ENCODE measurements at regions not wholly inside any gene's neighbourhood (a gene's known extent, or its start where the extent isn't known, plus 50 kb on each side); places are given as distances from the start of the nearest gene placed in this dataset.

DNA sequence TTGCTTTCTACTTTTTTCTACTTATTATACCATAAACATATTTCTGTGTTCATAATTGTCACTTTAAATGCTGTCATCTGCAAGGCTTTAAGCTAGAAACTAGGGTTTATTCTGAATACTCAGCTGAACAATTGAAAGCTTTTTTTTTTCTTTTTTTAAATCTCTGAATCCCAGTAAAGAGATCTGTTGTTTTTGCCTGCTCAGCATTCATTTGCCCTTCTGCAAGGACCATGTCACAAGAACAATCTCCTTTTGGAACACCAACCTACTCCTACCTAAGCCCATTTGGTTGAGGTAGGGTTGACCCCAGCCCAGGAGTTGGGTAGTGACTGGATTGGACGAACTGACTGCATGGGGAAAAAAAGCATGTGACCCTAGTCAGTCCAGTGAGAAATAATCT lies 92.6 kb downstream of the MZT1 start:
- Histone ChIP-seq H3K27ac (ENCODE audit: low read depth, low read length) (no peak overlapping the region), H3K27me3 (ENCODE audit: low read length) (no peaks in the 10 kb centered on the region), H3K9me2 (replicated peaks; ENCODE audit: insufficient read depth, low read length) (no peaks in the 10 kb centered on the region), H3K36me3 (ENCODE audit: low read length) (no peaks in the 10 kb centered on the region), H3F3A (ENCODE audit: insufficient read depth) (no peaks in the 10 kb centered on the region), H3K9me3 (ENCODE audit: insufficient read depth, low read length) (no peaks in the 10 kb centered on the region), H3K4me3 (ENCODE audit: insufficient read depth, low read length, poor library complexity, severe bottlenecking) (no peak overlapping the region), H3K79me2 (ENCODE audit: insufficient read depth, low read length) (no peaks in the 10 kb centered on the region), H2AFZ (ENCODE audit: low read depth, low read length, severe bottlenecking) (no peak overlapping the region), H4K20me1 (ENCODE audit: low read depth, low read length) (no peaks in the 10 kb centered on the region), H3K4me2 (ENCODE audit: low read depth, low read length, poor library complexity, severe bottlenecking) (no peak overlapping the region), H3K9ac (ENCODE audit: low read length) (no peak overlapping the region)
- no peak for TF ChIP-seq CTCF (IDR thresholded peaks at IDR 0.05; ENCODE audit: insufficient read depth, low read length, poor library complexity, severe bottlenecking)
- no peak for TF ChIP-seq EZH2phosphoT487 (conservative IDR thresholded peaks at IDR 0.05; ENCODE audit: low read length)

GRCh38 chr13:72622546-72622945 lies 104.9 kb downstream of the MZT1 start:
- H3K27me3 ChIP-seq (ENCODE audit: low read length): no peaks in the 10 kb centered on the region
- no peak overlapping the region for H2AFZ ChIP-seq (ENCODE audit: low read depth, low read length, severe bottlenecking)
- no peaks in the 10 kb centered on the region for H3K79me2 ChIP-seq (ENCODE audit: insufficient read depth, low read length)
- H3K9me2 ChIP-seq (replicated peaks; ENCODE audit: insufficient read depth, low read length): no peaks in the 10 kb centered on the region
- no peaks in the 10 kb centered on the region for H4K20me1 ChIP-seq (ENCODE audit: low read depth, low read length)
- H3K9ac ChIP-seq (ENCODE audit: low read length): no peak overlapping the region
- no peaks in the 10 kb centered on the region for H3F3A ChIP-seq (ENCODE audit: insufficient read depth)
- H3K4me3 ChIP-seq (ENCODE audit: insufficient read depth, low read length, poor library complexity, severe bottlenecking): no peak overlapping the region
- H3K4me2 ChIP-seq (ENCODE audit: low read depth, low read length, poor library complexity, severe bottlenecking): no peak overlapping the region
- no peak overlapping the region for H3K27ac ChIP-seq (ENCODE audit: low read depth, low read length)
- H3K9me3 ChIP-seq (ENCODE audit: insufficient read depth, low read length): no peaks in the 10 kb centered on the region
- TF ChIP-seq EZH2phosphoT487 (conservative IDR thresholded peaks at IDR 0.05; ENCODE audit: low read length) (no peak), CTCF (IDR thresholded peaks at IDR 0.05; ENCODE audit: insufficient read depth, low read length, poor library complexity, severe bottlenecking) (no peak)
- no peaks in the 10 kb centered on the region for H3K36me3 ChIP-seq (ENCODE audit: low read length)

DNA sequence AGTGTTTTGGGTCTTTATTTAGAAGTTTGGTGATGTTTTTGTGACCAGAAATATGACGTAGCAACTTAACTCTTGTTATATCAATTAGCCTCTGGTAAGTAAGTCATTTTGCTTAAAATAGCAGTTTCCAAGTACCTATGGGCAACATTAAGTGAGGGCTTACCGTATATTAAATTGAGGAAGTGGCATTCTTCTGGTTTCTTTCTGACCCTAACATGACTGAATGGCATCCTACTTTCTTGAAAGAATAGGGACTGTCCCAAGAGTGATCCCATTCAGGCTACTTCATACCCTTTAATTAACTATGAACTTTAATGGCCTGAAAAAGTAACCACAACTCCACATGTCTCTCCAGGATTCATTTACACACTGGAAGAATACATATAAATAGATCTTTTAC lies 106.6 kb downstream of the MZT1 start:
- Histone ChIP-seq H4K20me1 (ENCODE audit: low read depth, low read length) (no peaks in the 10 kb centered on the region), H3K4me2 (ENCODE audit: low read depth, low read length, poor library complexity, severe bottlenecking) (no peak overlapping the region)

More for the DNA sequence above, 106.6 kb downstream of the MZT1 start:
- no peak overlapping the region for H3K4me3 ChIP-seq (ENCODE audit: insufficient read depth, low read length, poor library complexity, severe bottlenecking)
- no peak overlapping the region for H2AFZ ChIP-seq (ENCODE audit: low read depth, low read length, severe bottlenecking)
- TF ChIP-seq EZH2phosphoT487 (conservative IDR thresholded peaks at IDR 0.05; ENCODE audit: low read length) (no peak), CTCF (IDR thresholded peaks at IDR 0.05; ENCODE audit: insufficient read depth, low read length, poor library complexity, severe bottlenecking) (no peak)
- no peaks in the 10 kb centered on the region for H3K9me3 ChIP-seq (ENCODE audit: insufficient read depth, low read length)
- no peaks in the 10 kb centered on the region for H3K27me3 ChIP-seq (ENCODE audit: low read length)
- H3K27ac ChIP-seq (ENCODE audit: low read depth, low read length): no peak overlapping the region
- H3K9ac ChIP-seq (ENCODE audit: low read length): no peak overlapping the region
- H3K36me3 ChIP-seq (ENCODE audit: low read length): no peaks in the 10 kb centered on the region
- no peaks in the 10 kb centered on the region for H3F3A ChIP-seq (ENCODE audit: insufficient read depth)
- no peaks in the 10 kb centered on the region for H3K9me2 ChIP-seq (replicated peaks; ENCODE audit: insufficient read depth, low read length)
- no peaks in the 10 kb centered on the region for H3K79me2 ChIP-seq (ENCODE audit: insufficient read depth, low read length)

All from SU-DHL-6 (cell line).